ENCODE measurements at regions not wholly inside any gene's neighbourhood (a gene's known extent, or its start where the extent isn't known, plus 50 kb on each side); places are given as distances from the start of the nearest gene placed in this dataset.

GRCh38 chr17:77596491-77597417, 361.7 kb upstream of the TNRC6C start:
- no peak for TF ChIP-seq CTCF (IDR thresholded peaks at IDR 0.05; ENCODE audit: insufficient read depth, low read length, poor library complexity, severe bottlenecking)
- Histone ChIP-seq H3K36me3 (ENCODE audit: control insufficient read depth, insufficient read depth, low read length) (no peaks in the 10 kb centered on the region), H3K27me3 (replicated peaks; ENCODE audit: control insufficient read depth, insufficient read depth, low read length) (peaks cover 5% of the 10 kb centered on the region), H3K4me3 (replicated peaks; ENCODE audit: low read depth, low read length) (no peak overlapping the region)
- no peak for DNase-seq (ENCODE audit: extremely low read depth, insufficient read length)

- peaks cover 5% of the 10 kb centered on the region for H3K27me3 ChIP-seq (replicated peaks; ENCODE audit: control insufficient read depth, insufficient read depth, low read length)
- TF ChIP-seq CTCF (IDR thresholded peaks at IDR 0.05; ENCODE audit: insufficient read depth, low read length, poor library complexity, severe bottlenecking) = no peak
- H3K4me3 ChIP-seq (replicated peaks; ENCODE audit: low read depth, low read length) = no peak overlapping the region
- H3K36me3 ChIP-seq (ENCODE audit: control insufficient read depth, insufficient read depth, low read length) = no peaks in the 10 kb centered on the region
- no peak for DNase-seq (ENCODE audit: extremely low read depth, insufficient read length)
Measured at GRCh38 chr17:77597418-77598240, 360.9 kb upstream of the TNRC6C start.

GRCh38 chr17:77598241-77598620, 360.3 kb upstream of the TNRC6C start:
- no peak for TF ChIP-seq CTCF (IDR thresholded peaks at IDR 0.05; ENCODE audit: insufficient read depth, low read length, poor library complexity, severe bottlenecking)
- Histone ChIP-seq H3K27me3 (replicated peaks; ENCODE audit: control insufficient read depth, insufficient read depth, low read length) (peaks cover 5% of the 10 kb centered on the region), H3K4me3 (replicated peaks; ENCODE audit: low read depth, low read length) (no peak overlapping the region), H3K36me3 (ENCODE audit: control insufficient read depth, insufficient read depth, low read length) (no peaks in the 10 kb centered on the region)
- no peak for DNase-seq (ENCODE audit: extremely low read depth, insufficient read length)

- Histone ChIP-seq H3K4me3 (replicated peaks; ENCODE audit: low read depth, low read length) (no peak overlapping the region), H3K36me3 (ENCODE audit: control insufficient read depth, insufficient read depth, low read length) (no peaks in the 10 kb centered on the region), H3K27me3 (replicated peaks; ENCODE audit: control insufficient read depth, insufficient read depth, low read length) (peaks cover 2% of the 10 kb centered on the region)
- no peak for DNase-seq (ENCODE audit: extremely low read depth, insufficient read length)
- no peak for TF ChIP-seq CTCF (IDR thresholded peaks at IDR 0.05; ENCODE audit: insufficient read depth, low read length, poor library complexity, severe bottlenecking)
Measured at GRCh38 chr17:77599699-77600098, 358.8 kb upstream of the TNRC6C start.

- no peak for TF ChIP-seq CTCF (IDR thresholded peaks at IDR 0.05; ENCODE audit: insufficient read depth, low read length, poor library complexity, severe bottlenecking)
- peaks cover 2% of the 10 kb centered on the region for H3K27me3 ChIP-seq (replicated peaks; ENCODE audit: control insufficient read depth, insufficient read depth, low read length)
- H3K36me3 ChIP-seq (ENCODE audit: control insufficient read depth, insufficient read depth, low read length) = no peaks in the 10 kb centered on the region
- no peak overlapping the region for H3K4me3 ChIP-seq (replicated peaks; ENCODE audit: low read depth, low read length)
- DNase-seq (ENCODE audit: extremely low read depth, insufficient read length) = no peak
Measured at GRCh38 chr17:77600346-77600745, 358.2 kb upstream of the TNRC6C start.

Measured in GM06990 (cell line).